ENCODE measurements at regions not wholly inside any gene's neighbourhood (a gene's known extent, or its start where the extent isn't known, plus 50 kb on each side); places are given as distances from the start of the nearest gene placed in this dataset.

- no peak for DNase-seq
- ChIA-PET CTCF (no interaction called here), POLR2A (no interaction called here)
- Histone ChIP-seq H3K9me3 (ENCODE audit: control extremely low read depth in 1 of 5, control insufficient read depth in 4 of 5, insufficient read depth in 2 of 5, low read depth in 1 of 5, low read length in 4 of 5) (no peaks in the 10 kb centered on the region), H3K36me3 (ENCODE audit: control insufficient read depth in 4 of 4, insufficient read depth in 4 of 4, low read length in 3 of 4) (no peaks in the 10 kb centered on the region), H3K27me3 (replicated peaks in 2 of 5; ENCODE audit: control insufficient read depth in 4 of 5, insufficient read depth in 5 of 5, low read length in 4 of 5) (peaks cover 0 to 11% (median 2%) of the 10 kb centered on the region in 5 experiments), H3K27ac (ENCODE audit: insufficient read depth in 1 of 2, low read depth in 1 of 2, low read length in 2 of 2, poor library complexity in 1 of 2, severe bottlenecking in 2 of 2) (no peak overlapping the region), H3K4me1 (ENCODE audit: control extremely low read depth in 1 of 4, control insufficient read depth in 4 of 4, insufficient read depth in 4 of 4, low read length in 3 of 4) (no peaks in the 10 kb centered on the region), H3K4me3 (ENCODE audit: control insufficient read depth in 1 of 7, extremely low read depth in 1 of 7, insufficient read depth in 4 of 7, low read depth in 2 of 7, low read length in 6 of 7) (no peak overlapping the region)
- WGBS (ENCODE audit: insufficient coverage): 100% methylated on average over 2 of the region's 3 CpGs
Measured at GRCh38 chr6:71430018-71430417, 141.4 kb downstream of the OGFRL1 start.

GRCh38 chr6:71433441-71433840, 144.8 kb downstream of the OGFRL1 start:
- H3K4me3 ChIP-seq (ENCODE audit: control insufficient read depth in 1 of 7, extremely low read depth in 1 of 7, insufficient read depth in 4 of 7, low read depth in 2 of 7, low read length in 6 of 7): no peak overlapping the region
- no peak for DNase-seq
- no peaks in the 10 kb centered on the region for H3K9me3 ChIP-seq (ENCODE audit: control extremely low read depth in 1 of 5, control insufficient read depth in 4 of 5, insufficient read depth in 2 of 5, low read depth in 1 of 5, low read length in 4 of 5)
- peaks cover 0 to 3% (median 0%) of the 10 kb centered on the region in 5 experiments for H3K27me3 ChIP-seq (replicated peaks in 2 of 5; ENCODE audit: control insufficient read depth in 4 of 5, insufficient read depth in 5 of 5, low read length in 4 of 5)
- no peaks in the 10 kb centered on the region for H3K36me3 ChIP-seq (ENCODE audit: control insufficient read depth in 4 of 4, insufficient read depth in 4 of 4, low read length in 3 of 4)
- H3K4me1 ChIP-seq (ENCODE audit: control extremely low read depth in 1 of 4, control insufficient read depth in 4 of 4, insufficient read depth in 4 of 4, low read length in 3 of 4): no peaks in the 10 kb centered on the region
- H3K27ac ChIP-seq (ENCODE audit: insufficient read depth in 1 of 2, low read depth in 1 of 2, low read length in 2 of 2, poor library complexity in 1 of 2, severe bottlenecking in 2 of 2): no peak overlapping the region
- ChIA-PET POLR2A (no interaction called here), CTCF (no interaction called here)

- H3K9me3 ChIP-seq (ENCODE audit: control extremely low read depth in 1 of 5, control insufficient read depth in 4 of 5, insufficient read depth in 2 of 5, low read depth in 1 of 5, low read length in 4 of 5): peaks cover 0 to 3% (median 0%) of the 10 kb centered on the region in 5 experiments
- no peak for DNase-seq
- no peak overlapping the region for H3K4me3 ChIP-seq (ENCODE audit: control insufficient read depth in 1 of 7, extremely low read depth in 1 of 7, insufficient read depth in 4 of 7, low read depth in 2 of 7, low read length in 6 of 7)
- no peaks in the 10 kb centered on the region for H3K4me1 ChIP-seq (ENCODE audit: control extremely low read depth in 1 of 4, control insufficient read depth in 4 of 4, insufficient read depth in 4 of 4, low read length in 3 of 4)
- no CpG with 5 or more reads among the region's 4 CpGs for WGBS (ENCODE audit: insufficient coverage)
- H3K27ac ChIP-seq (ENCODE audit: insufficient read depth in 1 of 2, low read depth in 1 of 2, low read length in 2 of 2, poor library complexity in 1 of 2, severe bottlenecking in 2 of 2): no peak overlapping the region
- POLR2A ChIA-PET: no interaction called here
- H3K27me3 ChIP-seq (replicated peaks in 2 of 5; ENCODE audit: control insufficient read depth in 4 of 5, insufficient read depth in 5 of 5, low read length in 4 of 5): no peaks in the 10 kb centered on the region
- H3K36me3 ChIP-seq (ENCODE audit: control insufficient read depth in 4 of 4, insufficient read depth in 4 of 4, low read length in 3 of 4): no peaks in the 10 kb centered on the region
- CTCF ChIA-PET: interaction anchor here (0.6 kb wide), 1 partner anchor 22 kb away, joined by 3 read pairs; no protein-coding TSS in a partner anchor
Measured at GRCh38 chr6:71444222-71444621, 155.6 kb downstream of the OGFRL1 start.

GRCh38 chr6:71446057-71446456, 157.4 kb downstream of the OGFRL1 start:
- no peak overlapping the region for H3K4me3 ChIP-seq (ENCODE audit: control insufficient read depth in 1 of 7, extremely low read depth in 1 of 7, insufficient read depth in 4 of 7, low read depth in 2 of 7, low read length in 6 of 7)
- CTCF ChIA-PET: no interaction called here

GRCh38 chr6:71446470-71446869, 157.9 kb downstream of the OGFRL1 start:
- DNase-seq: no peak
- no peaks in the 10 kb centered on the region for H3K4me1 ChIP-seq (ENCODE audit: control extremely low read depth in 1 of 4, control insufficient read depth in 4 of 4, insufficient read depth in 4 of 4, low read length in 3 of 4)
- H3K36me3 ChIP-seq (ENCODE audit: control insufficient read depth in 4 of 4, insufficient read depth in 4 of 4, low read length in 3 of 4): no peaks in the 10 kb centered on the region
- no peaks in the 10 kb centered on the region for H3K27me3 ChIP-seq (replicated peaks in 2 of 5; ENCODE audit: control insufficient read depth in 4 of 5, insufficient read depth in 5 of 5, low read length in 4 of 5)
- H3K4me3 ChIP-seq (ENCODE audit: control insufficient read depth in 1 of 7, extremely low read depth in 1 of 7, insufficient read depth in 4 of 7, low read depth in 2 of 7, low read length in 6 of 7): no peak overlapping the region
- H3K9me3 ChIP-seq (ENCODE audit: control extremely low read depth in 1 of 5, control insufficient read depth in 4 of 5, insufficient read depth in 2 of 5, low read depth in 1 of 5, low read length in 4 of 5): no peaks in the 10 kb centered on the region
- CTCF ChIA-PET: no interaction called here
- 92% methylated on average over 2 of the region's 4 CpGs for WGBS (ENCODE audit: insufficient coverage)
- no peak overlapping the region for H3K27ac ChIP-seq (ENCODE audit: insufficient read depth in 1 of 2, low read depth in 1 of 2, low read length in 2 of 2, poor library complexity in 1 of 2, severe bottlenecking in 2 of 2)
- POLR2A ChIA-PET: no interaction called here

More at GRCh38 chr6:71446057-71446456, 157.4 kb downstream of the OGFRL1 start:
- no peaks in the 10 kb centered on the region for H3K36me3 ChIP-seq (ENCODE audit: control insufficient read depth in 4 of 4, insufficient read depth in 4 of 4, low read length in 3 of 4)
- DNase-seq: no peak
- H3K27ac ChIP-seq (ENCODE audit: insufficient read depth in 1 of 2, low read depth in 1 of 2, low read length in 2 of 2, poor library complexity in 1 of 2, severe bottlenecking in 2 of 2): no peak overlapping the region
- no peaks in the 10 kb centered on the region for H3K27me3 ChIP-seq (replicated peaks in 2 of 5; ENCODE audit: control insufficient read depth in 4 of 5, insufficient read depth in 5 of 5, low read length in 4 of 5)
- no peaks in the 10 kb centered on the region for H3K4me1 ChIP-seq (ENCODE audit: control extremely low read depth in 1 of 4, control insufficient read depth in 4 of 4, insufficient read depth in 4 of 4, low read length in 3 of 4)
- whole genome bisulfite sequencing (ENCODE audit: insufficient coverage): 100% methylated on average over 2 of the region's 2 CpGs
- no peaks in the 10 kb centered on the region for H3K9me3 ChIP-seq (ENCODE audit: control extremely low read depth in 1 of 5, control insufficient read depth in 4 of 5, insufficient read depth in 2 of 5, low read depth in 1 of 5, low read length in 4 of 5)
- POLR2A ChIA-PET: no interaction called here

- Histone ChIP-seq H3K27me3 (replicated peaks in 2 of 5; ENCODE audit: control insufficient read depth in 4 of 5, insufficient read depth in 5 of 5, low read length in 4 of 5) (no peaks in the 10 kb centered on the region), H3K36me3 (ENCODE audit: control insufficient read depth in 4 of 4, insufficient read depth in 4 of 4, low read length in 3 of 4) (no peaks in the 10 kb centered on the region), H3K4me3 (ENCODE audit: control insufficient read depth in 1 of 7, extremely low read depth in 1 of 7, insufficient read depth in 4 of 7, low read depth in 2 of 7, low read length in 6 of 7) (no peak overlapping the region), H3K4me1 (ENCODE audit: control extremely low read depth in 1 of 4, control insufficient read depth in 4 of 4, insufficient read depth in 4 of 4, low read length in 3 of 4) (no peaks in the 10 kb centered on the region), H3K27ac (ENCODE audit: insufficient read depth in 1 of 2, low read depth in 1 of 2, low read length in 2 of 2, poor library complexity in 1 of 2, severe bottlenecking in 2 of 2) (no peak overlapping the region), H3K9me3 (ENCODE audit: control extremely low read depth in 1 of 5, control insufficient read depth in 4 of 5, insufficient read depth in 2 of 5, low read depth in 1 of 5, low read length in 4 of 5) (no peaks in the 10 kb centered on the region)
- DNase-seq: no peak
- POLR2A ChIA-PET: no interaction called here
- CTCF ChIA-PET: no interaction called here
- 100% methylated on average over 5 of the region's 5 CpGs for WGBS (ENCODE audit: insufficient coverage)
Measured at GRCh38 chr6:71452697-71453370, 164.2 kb downstream of the OGFRL1 start.

GRCh38 chr6:71453371-71453706, 164.7 kb downstream of the OGFRL1 start:
- H3K36me3 ChIP-seq (ENCODE audit: control insufficient read depth in 4 of 4, insufficient read depth in 4 of 4, low read length in 3 of 4): no peaks in the 10 kb centered on the region
- ChIA-PET CTCF (no interaction called here), POLR2A (no interaction called here)
- H3K9me3 ChIP-seq (ENCODE audit: control extremely low read depth in 1 of 5, control insufficient read depth in 4 of 5, insufficient read depth in 2 of 5, low read depth in 1 of 5, low read length in 4 of 5): no peaks in the 10 kb centered on the region
- no peaks in the 10 kb centered on the region for H3K4me1 ChIP-seq (ENCODE audit: control extremely low read depth in 1 of 4, control insufficient read depth in 4 of 4, insufficient read depth in 4 of 4, low read length in 3 of 4)
- DNase-seq: no peak
- H3K27ac ChIP-seq (ENCODE audit: insufficient read depth in 1 of 2, low read depth in 1 of 2, low read length in 2 of 2, poor library complexity in 1 of 2, severe bottlenecking in 2 of 2): no peak overlapping the region
- no peak overlapping the region for H3K4me3 ChIP-seq (ENCODE audit: control insufficient read depth in 1 of 7, extremely low read depth in 1 of 7, insufficient read depth in 4 of 7, low read depth in 2 of 7, low read length in 6 of 7)
- H3K27me3 ChIP-seq (replicated peaks in 2 of 5; ENCODE audit: control insufficient read depth in 4 of 5, insufficient read depth in 5 of 5, low read length in 4 of 5): no peaks in the 10 kb centered on the region
